WTC11 (cell line): ENCODE measurements at regions not wholly inside any gene's neighbourhood (a gene's known extent, or its start where the extent isn't known, plus 50 kb on each side); places are given as distances from the start of the nearest gene placed in this dataset.

Experiments used
- ATAC-seq: fragments of 200-7000 bp; cut with Tn5 transposase; 2 replicates; pipeline ENCODE4 v1.10.0; 2021; ENCODE audit warnings: mild to moderate bottlenecking, moderate library complexity
- CTCF ChIA-PET: fragments of 300-600 bp; sonication (Branson Sonifier 250); formaldehyde crosslinking; loops from one replicate; lab custom pipeline; 2021; ENCODE audit warnings: antibody characterized with exemption; lab: Charles Lee
- POLR2A ChIA-PET: fragments of 350-600 bp; sonication (Branson Sonifier 250); formaldehyde crosslinking; loops from one replicate; lab custom pipeline; 2021; ENCODE audit warnings: antibody characterized with exemption; lab: Charles Lee
- DNase-seq: peaks from one replicate; pipeline ENCODE4 v3.0.0; 2021; ENCODE audit warnings: low spot score
- H3K27ac Mint-ChIP-seq: 2 replicates; pipeline ENCODE4 v1.8.0; 2021; ENCODE audit warnings: mixed read lengths
- H3K27me3 Mint-ChIP-seq: 2 replicates; pipeline ENCODE4 v1.8.0; 2021; ENCODE audit warnings: low read depth, mild to moderate bottlenecking, moderate library complexity, mixed read lengths
- H3K36me3 Mint-ChIP-seq: 2 replicates; pipeline ENCODE4 v1.8.0; 2021; ENCODE audit warnings: mixed read lengths
- H3K4me1 Mint-ChIP-seq: 2 replicates; pipeline ENCODE4 v1.8.0; 2022; ENCODE audit warnings: mixed read lengths
- H3K4me3 Mint-ChIP-seq: 2 replicates; pipeline ENCODE4 v1.8.0; 2021; ENCODE audit warnings: mild to moderate bottlenecking, moderate library complexity, mixed read lengths
- H3K9me3 Mint-ChIP-seq: 2 replicates; pipeline ENCODE4 v1.8.0; 2021; ENCODE audit warnings: mixed read lengths
- ATF1 ChIP-seq: sonication (generic); formaldehyde crosslinking; IDR thresholded peaks from 2 replicates; pipeline ENCODE4 v1.8.1; 2023; ENCODE audit warnings: mild to moderate bottlenecking, moderate library complexity, missing genetic modification reagents
- CREM ChIP-seq: sonication (generic); formaldehyde crosslinking; IDR thresholded peaks from 2 replicates; pipeline ENCODE4 v1.8.1; 2022; ENCODE audit warnings: mild to moderate bottlenecking, missing genetic modification reagents, moderate library complexity
- KAT7 ChIP-seq: sonication (generic); formaldehyde crosslinking; IDR thresholded peaks from 2 replicates; pipeline ENCODE4 v1.8.1; 2023; ENCODE audit warnings: missing genetic modification reagents, mild to moderate bottlenecking, borderline replicate concordance
- NFATC4 ChIP-seq: fragments of 250-450 bp; sonication (Bioruptor Pico); IDR thresholded peaks from 2 replicates; pipeline ENCODE4 v1.9.0; 2021; ENCODE audit warnings: mild to moderate bottlenecking
- NR1H2 ChIP-seq: sonication (generic); formaldehyde crosslinking; IDR thresholded peaks from 2 replicates; pipeline ENCODE4 v1.9.0; 2021; ENCODE audit warnings: mild to moderate bottlenecking, moderate library complexity, missing genetic modification reagents
- SMAD3 ChIP-seq: sonication (generic); formaldehyde crosslinking; IDR thresholded peaks from 2 replicates; pipeline ENCODE4 v1.8.0; 2022; ENCODE audit warnings: missing genetic modification reagents, mild to moderate bottlenecking, borderline replicate concordance
- ZBTB21 ChIP-seq: sonication (generic); formaldehyde crosslinking; IDR thresholded peaks from 2 replicates; pipeline ENCODE4 v1.8.1; 2023; ENCODE audit warnings: mild to moderate bottlenecking, missing genetic modification reagents, borderline replicate concordance
- ZNF121 ChIP-seq: sonication (generic); formaldehyde crosslinking; IDR thresholded peaks from 2 replicates; pipeline ENCODE4 v1.8.0; 2023; ENCODE audit warnings: missing genetic modification reagents
- ZNF138 ChIP-seq: sonication (generic); formaldehyde crosslinking; conservative IDR thresholded peaks from 2 replicates; pipeline ENCODE4 v1.8.1; 2022; ENCODE audit warnings: mild to moderate bottlenecking, moderate library complexity, missing genetic modification reagents
- ZNF232 ChIP-seq: sonication (generic); formaldehyde crosslinking; IDR thresholded peaks from 2 replicates; pipeline ENCODE4 v1.8.0; 2022; ENCODE audit warnings: mild to moderate bottlenecking, missing genetic modification reagents
- ZNF317 ChIP-seq: sonication (generic); formaldehyde crosslinking; IDR thresholded peaks from 2 replicates; pipeline ENCODE4 v1.8.1; 2023; ENCODE audit warnings: low read depth, mild to moderate bottlenecking, moderate library complexity, missing genetic modification reagents, borderline replicate concordance
- ZNF423 ChIP-seq: fragments of 250-450 bp; sonication (Bioruptor Pico); IDR thresholded peaks from 2 replicates; pipeline ENCODE4 v2.1.2; 2022; ENCODE audit warnings: mild to moderate bottlenecking, moderate library complexity
- TF ChIP-seq, protein P1 (sequence below): fragments of 250-450 bp; sonication (Bioruptor Pico); IDR thresholded peaks from 2 replicates; pipeline ENCODE4 v2.1.2; 2022; ENCODE audit warnings: mild to moderate bottlenecking, moderate library complexity
- TF ChIP-seq, protein P2 (sequence below): fragments of 250-450 bp; sonication (Bioruptor Pico); IDR thresholded peaks from 2 replicates; pipeline ENCODE4 v1.9.0; 2021; ENCODE audit warnings: mild to moderate bottlenecking, borderline replicate concordance
- TF ChIP-seq, protein P3 (sequence below): sonication (generic); formaldehyde crosslinking; conservative IDR thresholded peaks from 2 replicates; pipeline ENCODE4 v1.8.1; 2023; ENCODE audit warnings: mild to moderate bottlenecking, low read depth, missing genetic modification reagents, moderate library complexity
- TF ChIP-seq, protein P4 (sequence below): fragments of 250-450 bp; sonication (Bioruptor Pico); IDR thresholded peaks from 2 replicates; pipeline ENCODE4 v1.8.0; 2021; ENCODE audit warnings: mild to moderate bottlenecking
- TF ChIP-seq, protein P5 (sequence below): sonication (generic); formaldehyde crosslinking; IDR thresholded peaks from 2 replicates; pipeline ENCODE4 v1.8.1; 2023; ENCODE audit warnings: mild to moderate bottlenecking, missing genetic modification reagents, borderline replicate concordance
- TF ChIP-seq, protein P6 (sequence below): sonication (generic); formaldehyde crosslinking; IDR thresholded peaks from 2 replicates; pipeline ENCODE4 v1.8.1; 2023; ENCODE audit warnings: mild to moderate bottlenecking, moderate library complexity, missing genetic modification reagents

DNA sequence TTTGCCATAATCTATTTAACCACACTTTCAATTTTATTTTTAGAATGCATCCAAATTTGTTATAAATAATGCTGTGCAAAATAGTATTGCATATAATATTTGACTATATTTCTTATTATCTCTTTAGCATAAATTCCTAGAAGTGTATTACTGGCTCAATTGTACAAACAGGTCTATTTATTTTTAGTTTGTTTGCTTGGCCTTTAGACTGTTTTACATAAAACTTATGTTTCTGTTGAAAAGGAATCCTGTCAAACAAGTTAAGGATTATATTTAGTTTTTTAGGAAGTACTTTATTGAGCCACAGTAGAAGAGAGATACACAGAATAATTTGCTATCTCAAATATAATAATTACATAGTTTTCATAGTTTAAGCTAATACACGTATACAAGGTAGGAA is 413.8 kb downstream of the GBA3 start:
- no peak overlapping the region for H3K27ac Mint-ChIP-seq
- CTCF ChIA-PET: no interaction called here
- H3K36me3 Mint-ChIP-seq: no peaks in the 10 kb centered on the region
- no peaks in the 10 kb centered on the region for H3K27me3 Mint-ChIP-seq
- peaks cover 3% of the 10 kb centered on the region; the same call in 1 of the 2 replicates for H3K9me3 Mint-ChIP-seq
- POLR2A ChIA-PET: no interaction called here
- no peak for ATAC-seq
- no peak overlapping the region for H3K4me3 Mint-ChIP-seq
- DNase-seq: no peak
- TF ChIP-seq, protein P1, sequence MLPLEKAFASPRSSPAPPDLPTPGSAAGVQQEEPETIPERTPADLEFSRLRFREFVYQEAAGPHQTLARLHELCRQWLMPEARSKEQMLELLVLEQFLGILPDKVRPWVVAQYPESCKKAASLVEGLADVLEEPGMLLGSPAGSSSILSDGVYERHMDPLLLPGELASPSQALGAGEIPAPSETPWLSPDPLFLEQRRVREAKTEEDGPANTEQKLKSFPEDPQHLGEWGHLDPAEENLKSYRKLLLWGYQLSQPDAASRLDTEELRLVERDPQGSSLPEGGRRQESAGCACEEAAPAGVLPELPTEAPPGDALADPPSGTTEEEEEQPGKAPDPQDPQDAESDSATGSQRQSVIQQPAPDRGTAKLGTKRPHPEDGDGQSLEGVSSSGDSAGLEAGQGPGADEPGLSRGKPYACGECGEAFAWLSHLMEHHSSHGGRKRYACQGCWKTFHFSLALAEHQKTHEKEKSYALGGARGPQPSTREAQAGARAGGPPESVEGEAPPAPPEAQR (CRISPR knock-in tag): no peak
- TF ChIP-seq ZNF138 (CRISPR knock-in tag) (no peak), NR1H2 (CRISPR knock-in tag) (no peak), ZNF317 (CRISPR knock-in tag) (no peak), KAT7 (CRISPR knock-in tag) (no peak), ATF1 (no peak), ZNF232 (CRISPR knock-in tag) (no peak), CREM (CRISPR knock-in tag) (no peak)
- TF ChIP-seq, protein P2, sequence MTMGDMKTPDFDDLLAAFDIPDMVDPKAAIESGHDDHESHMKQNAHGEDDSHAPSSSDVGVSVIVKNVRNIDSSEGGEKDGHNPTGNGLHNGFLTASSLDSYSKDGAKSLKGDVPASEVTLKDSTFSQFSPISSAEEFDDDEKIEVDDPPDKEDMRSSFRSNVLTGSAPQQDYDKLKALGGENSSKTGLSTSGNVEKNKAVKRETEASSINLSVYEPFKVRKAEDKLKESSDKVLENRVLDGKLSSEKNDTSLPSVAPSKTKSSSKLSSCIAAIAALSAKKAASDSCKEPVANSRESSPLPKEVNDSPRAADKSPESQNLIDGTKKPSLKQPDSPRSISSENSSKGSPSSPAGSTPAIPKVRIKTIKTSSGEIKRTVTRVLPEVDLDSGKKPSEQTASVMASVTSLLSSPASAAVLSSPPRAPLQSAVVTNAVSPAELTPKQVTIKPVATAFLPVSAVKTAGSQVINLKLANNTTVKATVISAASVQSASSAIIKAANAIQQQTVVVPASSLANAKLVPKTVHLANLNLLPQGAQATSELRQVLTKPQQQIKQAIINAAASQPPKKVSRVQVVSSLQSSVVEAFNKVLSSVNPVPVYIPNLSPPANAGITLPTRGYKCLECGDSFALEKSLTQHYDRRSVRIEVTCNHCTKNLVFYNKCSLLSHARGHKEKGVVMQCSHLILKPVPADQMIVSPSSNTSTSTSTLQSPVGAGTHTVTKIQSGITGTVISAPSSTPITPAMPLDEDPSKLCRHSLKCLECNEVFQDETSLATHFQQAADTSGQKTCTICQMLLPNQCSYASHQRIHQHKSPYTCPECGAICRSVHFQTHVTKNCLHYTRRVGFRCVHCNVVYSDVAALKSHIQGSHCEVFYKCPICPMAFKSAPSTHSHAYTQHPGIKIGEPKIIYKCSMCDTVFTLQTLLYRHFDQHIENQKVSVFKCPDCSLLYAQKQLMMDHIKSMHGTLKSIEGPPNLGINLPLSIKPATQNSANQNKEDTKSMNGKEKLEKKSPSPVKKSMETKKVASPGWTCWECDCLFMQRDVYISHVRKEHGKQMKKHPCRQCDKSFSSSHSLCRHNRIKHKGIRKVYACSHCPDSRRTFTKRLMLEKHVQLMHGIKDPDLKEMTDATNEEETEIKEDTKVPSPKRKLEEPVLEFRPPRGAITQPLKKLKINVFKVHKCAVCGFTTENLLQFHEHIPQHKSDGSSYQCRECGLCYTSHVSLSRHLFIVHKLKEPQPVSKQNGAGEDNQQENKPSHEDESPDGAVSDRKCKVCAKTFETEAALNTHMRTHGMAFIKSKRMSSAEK (CRISPR knock-in tag): no peak
- TF ChIP-seq, protein P3, sequence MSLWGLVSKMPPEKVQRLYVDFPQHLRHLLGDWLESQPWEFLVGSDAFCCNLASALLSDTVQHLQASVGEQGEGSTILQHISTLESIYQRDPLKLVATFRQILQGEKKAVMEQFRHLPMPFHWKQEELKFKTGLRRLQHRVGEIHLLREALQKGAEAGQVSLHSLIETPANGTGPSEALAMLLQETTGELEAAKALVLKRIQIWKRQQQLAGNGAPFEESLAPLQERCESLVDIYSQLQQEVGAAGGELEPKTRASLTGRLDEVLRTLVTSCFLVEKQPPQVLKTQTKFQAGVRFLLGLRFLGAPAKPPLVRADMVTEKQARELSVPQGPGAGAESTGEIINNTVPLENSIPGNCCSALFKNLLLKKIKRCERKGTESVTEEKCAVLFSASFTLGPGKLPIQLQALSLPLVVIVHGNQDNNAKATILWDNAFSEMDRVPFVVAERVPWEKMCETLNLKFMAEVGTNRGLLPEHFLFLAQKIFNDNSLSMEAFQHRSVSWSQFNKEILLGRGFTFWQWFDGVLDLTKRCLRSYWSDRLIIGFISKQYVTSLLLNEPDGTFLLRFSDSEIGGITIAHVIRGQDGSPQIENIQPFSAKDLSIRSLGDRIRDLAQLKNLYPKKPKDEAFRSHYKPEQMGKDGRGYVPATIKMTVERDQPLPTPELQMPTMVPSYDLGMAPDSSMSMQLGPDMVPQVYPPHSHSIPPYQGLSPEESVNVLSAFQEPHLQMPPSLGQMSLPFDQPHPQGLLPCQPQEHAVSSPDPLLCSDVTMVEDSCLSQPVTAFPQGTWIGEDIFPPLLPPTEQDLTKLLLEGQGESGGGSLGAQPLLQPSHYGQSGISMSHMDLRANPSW (CRISPR knock-in tag): no peak
- no peaks in the 10 kb centered on the region for H3K4me1 Mint-ChIP-seq

DNA sequence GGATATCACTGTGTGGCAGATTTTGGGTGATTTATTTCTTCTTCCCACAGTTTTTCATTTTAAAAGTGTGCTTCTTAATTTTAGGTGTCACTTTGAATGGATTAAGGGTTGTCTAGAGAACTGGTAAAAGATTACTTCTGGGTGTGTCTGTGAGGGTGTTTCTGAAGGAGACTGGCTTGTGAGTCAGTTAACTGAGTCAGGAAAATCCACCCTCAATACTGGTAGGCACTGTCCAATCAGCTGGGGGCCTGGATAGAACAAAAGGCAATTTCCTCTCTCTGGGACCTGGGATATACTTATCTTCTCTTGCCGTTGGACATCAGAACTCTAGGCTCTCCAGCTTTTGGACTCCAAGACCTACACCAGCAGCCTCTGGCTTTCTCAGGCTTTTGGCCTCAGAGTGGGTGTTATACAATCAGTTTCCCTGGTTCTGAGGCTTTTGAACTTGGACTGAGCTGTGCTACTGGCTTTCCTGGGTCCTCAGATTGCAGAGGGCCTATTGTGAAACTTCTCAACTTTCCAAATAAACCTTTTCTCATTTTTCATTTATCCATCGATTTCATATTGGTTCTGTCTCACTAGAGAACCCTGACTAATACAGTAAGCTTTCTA is 413.1 kb downstream of the GBA3 start:
- CTCF ChIA-PET: no interaction called here

DNA sequence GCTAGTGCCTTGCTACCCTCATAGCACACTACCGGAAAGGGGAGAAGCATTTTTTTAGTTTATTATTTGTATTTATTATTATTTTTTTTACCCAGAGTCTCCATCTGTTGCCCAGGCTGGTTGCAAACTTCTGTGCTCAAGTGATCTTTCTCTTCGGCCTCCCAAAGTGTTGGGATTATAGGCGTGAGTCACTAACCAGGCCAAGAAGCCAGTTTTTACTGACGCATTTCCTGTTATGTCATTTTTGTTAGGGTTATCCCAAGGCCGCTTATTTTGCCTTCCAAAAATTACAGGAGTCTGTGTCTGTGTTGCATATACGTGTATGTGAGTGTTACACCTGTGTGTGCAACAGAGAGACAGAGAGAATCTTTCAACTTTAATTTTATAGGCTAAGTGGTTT is 404.5 kb downstream of the GBA3 start:
- no peak for ATAC-seq
- POLR2A ChIA-PET: no interaction called here
- TF ChIP-seq ZNF423 (CRISPR knock-in tag) (no peak), SMAD3 (CRISPR knock-in tag) (no peak)
- TF ChIP-seq, protein P4, sequence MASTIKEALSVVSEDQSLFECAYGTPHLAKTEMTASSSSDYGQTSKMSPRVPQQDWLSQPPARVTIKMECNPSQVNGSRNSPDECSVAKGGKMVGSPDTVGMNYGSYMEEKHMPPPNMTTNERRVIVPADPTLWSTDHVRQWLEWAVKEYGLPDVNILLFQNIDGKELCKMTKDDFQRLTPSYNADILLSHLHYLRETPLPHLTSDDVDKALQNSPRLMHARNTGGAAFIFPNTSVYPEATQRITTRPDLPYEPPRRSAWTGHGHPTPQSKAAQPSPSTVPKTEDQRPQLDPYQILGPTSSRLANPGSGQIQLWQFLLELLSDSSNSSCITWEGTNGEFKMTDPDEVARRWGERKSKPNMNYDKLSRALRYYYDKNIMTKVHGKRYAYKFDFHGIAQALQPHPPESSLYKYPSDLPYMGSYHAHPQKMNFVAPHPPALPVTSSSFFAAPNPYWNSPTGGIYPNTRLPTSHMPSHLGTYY (CRISPR knock-in tag): no peak
- TF ChIP-seq, protein P5, sequence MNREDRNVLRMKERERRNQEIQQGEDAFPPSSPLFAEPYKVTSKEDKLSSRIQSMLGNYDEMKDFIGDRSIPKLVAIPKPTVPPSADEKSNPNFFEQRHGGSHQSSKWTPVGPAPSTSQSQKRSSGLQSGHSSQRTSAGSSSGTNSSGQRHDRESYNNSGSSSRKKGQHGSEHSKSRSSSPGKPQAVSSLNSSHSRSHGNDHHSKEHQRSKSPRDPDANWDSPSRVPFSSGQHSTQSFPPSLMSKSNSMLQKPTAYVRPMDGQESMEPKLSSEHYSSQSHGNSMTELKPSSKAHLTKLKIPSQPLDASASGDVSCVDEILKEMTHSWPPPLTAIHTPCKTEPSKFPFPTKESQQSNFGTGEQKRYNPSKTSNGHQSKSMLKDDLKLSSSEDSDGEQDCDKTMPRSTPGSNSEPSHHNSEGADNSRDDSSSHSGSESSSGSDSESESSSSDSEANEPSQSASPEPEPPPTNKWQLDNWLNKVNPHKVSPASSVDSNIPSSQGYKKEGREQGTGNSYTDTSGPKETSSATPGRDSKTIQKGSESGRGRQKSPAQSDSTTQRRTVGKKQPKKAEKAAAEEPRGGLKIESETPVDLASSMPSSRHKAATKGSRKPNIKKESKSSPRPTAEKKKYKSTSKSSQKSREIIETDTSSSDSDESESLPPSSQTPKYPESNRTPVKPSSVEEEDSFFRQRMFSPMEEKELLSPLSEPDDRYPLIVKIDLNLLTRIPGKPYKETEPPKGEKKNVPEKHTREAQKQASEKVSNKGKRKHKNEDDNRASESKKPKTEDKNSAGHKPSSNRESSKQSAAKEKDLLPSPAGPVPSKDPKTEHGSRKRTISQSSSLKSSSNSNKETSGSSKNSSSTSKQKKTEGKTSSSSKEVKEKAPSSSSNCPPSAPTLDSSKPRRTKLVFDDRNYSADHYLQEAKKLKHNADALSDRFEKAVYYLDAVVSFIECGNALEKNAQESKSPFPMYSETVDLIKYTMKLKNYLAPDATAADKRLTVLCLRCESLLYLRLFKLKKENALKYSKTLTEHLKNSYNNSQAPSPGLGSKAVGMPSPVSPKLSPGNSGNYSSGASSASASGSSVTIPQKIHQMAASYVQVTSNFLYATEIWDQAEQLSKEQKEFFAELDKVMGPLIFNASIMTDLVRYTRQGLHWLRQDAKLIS: no peak
- TF ChIP-seq, protein P6, sequence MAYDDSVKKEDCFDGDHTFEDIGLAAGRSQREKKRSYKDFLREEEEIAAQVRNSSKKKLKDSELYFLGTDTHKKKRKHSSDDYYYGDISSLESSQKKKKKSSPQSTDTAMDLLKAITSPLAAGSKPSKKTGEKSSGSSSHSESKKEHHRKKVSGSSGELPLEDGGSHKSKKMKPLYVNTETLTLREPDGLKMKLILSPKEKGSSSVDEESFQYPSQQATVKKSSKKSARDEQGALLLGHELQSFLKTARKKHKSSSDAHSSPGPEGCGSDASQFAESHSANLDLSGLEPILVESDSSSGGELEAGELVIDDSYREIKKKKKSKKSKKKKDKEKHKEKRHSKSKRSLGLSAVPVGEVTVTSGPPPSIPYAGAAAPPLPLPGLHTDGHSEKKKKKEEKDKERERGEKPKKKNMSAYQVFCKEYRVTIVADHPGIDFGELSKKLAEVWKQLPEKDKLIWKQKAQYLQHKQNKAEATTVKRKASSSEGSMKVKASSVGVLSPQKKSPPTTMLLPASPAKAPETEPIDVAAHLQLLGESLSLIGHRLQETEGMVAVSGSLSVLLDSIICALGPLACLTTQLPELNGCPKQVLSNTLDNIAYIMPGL (CRISPR knock-in tag): no peak

More for the DNA sequence above, 413.1 kb downstream of the GBA3 start:
- no peaks in the 10 kb centered on the region for H3K4me1 Mint-ChIP-seq
- no peak overlapping the region for H3K27ac Mint-ChIP-seq
- POLR2A ChIA-PET: no interaction called here
- DNase-seq: no peak
- no peak for ATAC-seq
- H3K4me3 Mint-ChIP-seq: no peak overlapping the region
- TF ChIP-seq ZBTB21 (CRISPR knock-in tag): no peak
- TF ChIP-seq ZNF121 (CRISPR knock-in tag): no peak
- no peak for TF ChIP-seq NFATC4 (CRISPR knock-in tag)
- H3K36me3 Mint-ChIP-seq: no peaks in the 10 kb centered on the region
- peaks cover 10% of the 10 kb centered on the region; the same call in 1 of the 2 replicates for H3K9me3 Mint-ChIP-seq
- H3K27me3 Mint-ChIP-seq: no peaks in the 10 kb centered on the region

More for the DNA sequence above, 404.5 kb downstream of the GBA3 start:
- Mint-ChIP-seq H3K36me3 (peaks cover 14% of the 10 kb centered on the region), H3K27ac (no peak overlapping the region), H3K4me3 (no peak overlapping the region), H3K4me1 (no peaks in the 10 kb centered on the region), H3K9me3 (peaks cover 39% of the 10 kb centered on the region), H3K27me3 (no peaks in the 10 kb centered on the region; the same call in 1 of the 2 replicates)
- no peak for DNase-seq
- CTCF ChIA-PET: no interaction called here
